HG03442 (cell line): ENCODE measurements at regions not wholly inside any gene's neighbourhood (a gene's known extent, or its start where the extent isn't known, plus 50 kb on each side); places are given as distances from the start of the nearest gene placed in this dataset.
"Not testable (repeated sequence)": the region's sequence is repeated elsewhere in the genome, so short reads cannot be mapped to it uniquely, and the experiment has no call there.

Experiments used
- ATAC-seq: cut with Tn5 transposase; IDR thresholded peaks from one replicate; pipeline ENCODE4 v1.9.1; 2021; ENCODE audit warnings: mild to moderate bottlenecking, moderate library complexity; ENCODE audit not compliant: unreplicated experiment

DNA sequence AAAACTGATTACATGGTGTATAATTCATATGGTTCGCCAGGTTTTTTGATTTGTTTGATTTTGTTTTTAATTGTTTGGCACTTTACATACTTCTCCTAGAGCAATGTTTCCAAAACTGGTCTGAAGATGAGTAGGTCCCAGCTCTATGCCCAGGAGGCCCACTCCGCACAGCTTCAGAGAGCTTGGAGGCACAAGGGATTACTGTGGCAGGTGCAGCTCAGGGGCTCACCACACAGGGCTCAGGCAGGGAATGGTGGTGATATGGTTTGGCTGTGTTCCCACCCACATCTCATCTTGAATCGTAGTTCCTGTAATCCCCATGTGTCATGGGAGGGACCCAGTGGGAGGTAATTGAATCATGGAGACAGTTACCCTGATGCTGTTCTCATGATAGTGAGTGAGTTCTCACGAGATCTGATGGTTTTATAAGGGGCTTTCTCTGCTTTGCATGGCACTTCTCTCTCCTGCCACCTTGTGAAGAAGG lies 296.6 kb downstream of the MED10 start:
- no peak for ATAC-seq

- no peak for ATAC-seq
Measured at GRCh38 chr5:6080930-6081726, 297.2 kb downstream of the MED10 start.

- ATAC-seq = no peak
Measured at GRCh38 chr5:6080436-6080835, 297.9 kb downstream of the MED10 start.

- ATAC-seq = no peak
Measured at GRCh38 chr5:6078881-6079280, 299.5 kb downstream of the MED10 start.

DNA sequence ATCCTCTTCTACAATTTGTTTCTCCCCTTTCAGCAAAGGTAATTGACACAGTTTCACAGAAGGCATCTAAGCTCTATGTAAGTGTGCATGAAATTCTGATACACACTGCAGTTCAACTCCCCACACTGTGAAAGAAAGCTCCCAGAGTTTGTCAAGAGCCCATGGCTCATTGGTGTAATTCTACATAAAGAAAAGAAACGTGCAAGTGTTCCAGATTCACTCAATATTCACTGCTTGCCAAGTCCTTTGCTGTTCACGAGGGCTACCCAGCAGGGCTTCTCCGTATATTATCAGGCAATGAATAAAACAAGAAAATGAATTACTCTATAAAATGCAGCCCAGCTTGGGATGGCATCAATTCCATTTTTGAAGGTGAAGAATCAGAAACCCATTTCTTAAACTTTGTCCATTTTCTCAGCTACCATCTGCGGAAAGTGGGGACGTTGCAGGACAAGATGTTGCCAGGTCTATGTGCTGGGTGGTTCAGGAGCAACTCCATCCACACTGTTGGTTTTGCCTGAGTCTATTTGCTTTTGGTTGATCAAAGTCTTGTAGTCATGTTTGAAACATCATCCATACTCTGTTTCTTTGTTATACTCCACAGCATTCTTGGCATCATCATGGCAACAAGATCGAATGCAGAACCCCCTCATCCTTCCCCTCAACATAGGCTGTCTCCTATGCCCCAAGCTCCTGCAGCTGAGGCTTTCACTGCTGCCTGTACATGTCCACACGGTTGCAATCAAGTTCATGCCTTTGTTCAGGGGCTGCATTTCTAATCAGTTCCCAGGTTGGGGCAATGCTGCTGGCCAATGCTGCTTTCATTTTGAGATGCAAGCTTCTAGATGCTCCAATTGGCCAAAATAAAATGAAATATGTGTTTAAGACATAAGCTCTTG lies 301.8 kb downstream of the MED10 start:
- no peak for ATAC-seq

GRCh38 chr5:6072488-6072887 lies 305.9 kb downstream of the MED10 start:
- ATAC-seq = not testable (repeated sequence)

GRCh38 chr5:6069496-6070185 lies 308.7 kb downstream of the MED10 start:
- no peak for ATAC-seq

GRCh38 chr5:6066016-6066415 lies 312.3 kb downstream of the MED10 start:
- no peak for ATAC-seq

DNA sequence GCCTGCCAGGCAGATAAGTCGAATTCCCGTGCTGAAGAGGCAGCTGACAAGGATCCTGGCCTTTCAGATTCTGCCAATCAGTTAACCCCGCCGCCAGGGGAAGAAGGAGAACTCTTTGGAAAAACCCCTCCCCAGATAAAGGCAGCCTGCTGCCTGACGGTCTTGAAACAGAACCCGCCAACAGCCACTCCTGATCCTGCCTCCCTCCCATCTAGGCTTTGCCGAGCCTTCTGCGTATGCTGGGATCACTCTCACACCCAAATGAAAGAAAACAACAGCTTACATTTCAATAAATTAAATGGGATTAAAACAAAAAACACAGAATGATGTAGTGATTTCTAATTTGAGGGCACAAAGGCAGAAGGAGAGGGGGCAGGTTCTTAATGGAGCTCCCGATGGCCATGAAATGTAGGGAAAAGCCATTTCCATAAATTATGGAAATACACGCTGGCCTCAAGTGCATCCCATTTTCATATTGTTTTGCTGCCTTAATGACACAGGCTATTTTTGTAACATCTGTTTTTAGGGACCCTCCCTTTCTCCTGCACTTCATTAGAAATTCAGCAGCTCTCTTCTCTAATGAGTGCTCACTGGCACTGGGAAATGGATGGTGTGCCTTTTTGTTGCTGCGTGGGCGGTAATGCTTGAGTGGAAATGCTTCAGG lies 319.1 kb downstream of the MED10 start:
- ATAC-seq = no peak

DNA sequence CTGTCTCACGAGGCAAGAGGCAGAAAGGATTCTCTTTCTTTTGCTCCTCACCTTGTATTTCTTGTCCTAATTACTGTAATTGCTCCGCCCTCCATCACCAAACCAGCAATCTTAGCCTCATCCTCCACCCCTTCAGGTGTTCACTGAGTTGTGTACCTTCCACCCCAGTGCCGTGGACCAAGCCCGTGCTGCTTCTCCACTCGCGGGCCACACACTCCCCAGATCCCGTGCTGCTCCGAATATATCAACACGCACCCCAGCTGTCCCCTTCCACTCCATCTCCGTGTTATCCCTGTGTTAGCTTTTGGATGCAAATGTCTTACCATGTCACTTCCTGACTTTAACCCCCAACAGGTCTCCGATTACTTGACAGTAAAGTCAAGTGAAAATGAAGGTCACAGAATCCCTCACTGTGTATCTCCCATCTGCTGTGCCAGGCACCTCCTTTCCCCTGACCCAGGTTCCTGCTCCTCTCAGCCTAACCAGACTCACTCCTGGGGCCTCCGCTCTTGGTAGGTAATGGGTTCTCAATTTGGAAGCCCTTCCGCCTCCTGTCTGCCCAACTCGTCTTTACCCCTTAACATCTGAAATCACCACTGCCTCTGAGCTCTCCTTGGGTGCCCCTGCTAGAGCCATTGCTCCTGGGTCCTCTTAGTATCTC lies 320.2 kb downstream of the MED10 start:
- no peak for ATAC-seq

DNA sequence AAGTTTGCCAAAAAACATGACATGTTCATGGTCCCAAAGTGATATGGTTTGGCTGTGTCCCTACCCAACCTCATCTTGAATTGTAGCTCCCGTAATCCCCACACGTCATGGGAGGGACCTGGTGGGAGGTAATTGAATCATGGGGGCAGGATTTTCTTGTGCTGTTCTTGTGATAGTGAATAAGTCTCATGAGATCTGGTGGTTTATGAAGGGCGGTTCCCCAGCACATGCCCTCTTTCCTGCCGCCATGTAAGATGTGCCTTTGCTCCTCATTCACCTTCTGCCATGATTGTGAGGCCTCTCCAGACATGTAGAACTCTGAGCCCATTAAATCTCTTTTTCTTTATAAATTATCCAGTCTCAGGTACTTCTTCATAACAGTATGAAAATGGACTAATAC lies 322.1 kb downstream of the MED10 start:
- no peak for ATAC-seq

- ATAC-seq = no peak
Measured at GRCh38 chr5:6049662-6050061, 328.7 kb downstream of the MED10 start.

DNA sequence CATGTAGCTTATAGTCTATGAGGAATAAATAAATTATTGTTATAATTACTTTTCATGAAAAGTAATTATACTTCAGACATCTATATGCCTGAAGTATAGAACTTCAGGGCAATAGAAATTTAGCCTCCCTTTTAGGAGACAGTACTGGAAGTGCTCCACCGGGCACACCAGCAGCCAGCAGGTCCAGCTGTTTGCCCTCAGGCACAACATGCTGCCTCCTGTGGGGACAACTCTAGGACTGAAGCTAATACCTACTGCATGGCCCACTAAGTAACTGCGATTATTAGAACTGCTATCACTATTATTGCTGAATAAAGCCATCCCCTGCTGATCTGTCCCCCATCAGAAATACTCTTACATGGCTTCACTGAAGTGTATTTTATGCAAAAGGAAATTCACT lies 329.6 kb downstream of the MED10 start:
- ATAC-seq = no peak

DNA sequence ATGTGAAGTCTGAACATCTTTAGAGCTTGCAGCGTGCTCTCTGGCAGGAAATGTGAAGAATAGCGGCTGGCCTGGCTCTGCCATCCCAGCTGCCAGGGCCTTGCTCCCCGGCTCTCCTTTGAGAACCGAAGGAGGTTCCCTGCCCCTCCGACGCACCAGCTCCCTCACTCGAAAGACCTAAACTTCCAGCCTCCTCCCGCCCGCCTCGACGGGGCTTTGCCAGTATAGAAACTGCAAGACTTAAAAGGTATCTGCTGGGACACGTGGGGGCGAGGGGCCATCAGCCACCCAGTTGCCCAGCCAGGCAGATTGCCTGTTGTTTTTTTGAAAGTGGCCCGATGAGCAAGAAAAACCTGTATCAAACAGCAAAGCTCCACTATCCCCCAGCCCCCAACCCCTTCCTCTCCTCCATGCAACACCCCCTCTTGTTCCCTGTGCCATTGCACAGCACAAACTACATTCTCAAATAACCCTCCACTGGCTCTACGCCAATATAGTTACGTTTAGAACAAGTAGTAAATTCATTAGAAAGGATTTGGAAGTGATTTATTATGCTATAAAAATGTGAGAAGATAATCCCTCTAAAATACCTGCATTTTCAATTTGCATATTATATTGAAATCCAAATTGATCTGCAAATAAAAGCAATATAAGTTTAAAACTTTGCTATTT lies 331.9 kb downstream of the MED10 start:
- no peak for ATAC-seq

DNA sequence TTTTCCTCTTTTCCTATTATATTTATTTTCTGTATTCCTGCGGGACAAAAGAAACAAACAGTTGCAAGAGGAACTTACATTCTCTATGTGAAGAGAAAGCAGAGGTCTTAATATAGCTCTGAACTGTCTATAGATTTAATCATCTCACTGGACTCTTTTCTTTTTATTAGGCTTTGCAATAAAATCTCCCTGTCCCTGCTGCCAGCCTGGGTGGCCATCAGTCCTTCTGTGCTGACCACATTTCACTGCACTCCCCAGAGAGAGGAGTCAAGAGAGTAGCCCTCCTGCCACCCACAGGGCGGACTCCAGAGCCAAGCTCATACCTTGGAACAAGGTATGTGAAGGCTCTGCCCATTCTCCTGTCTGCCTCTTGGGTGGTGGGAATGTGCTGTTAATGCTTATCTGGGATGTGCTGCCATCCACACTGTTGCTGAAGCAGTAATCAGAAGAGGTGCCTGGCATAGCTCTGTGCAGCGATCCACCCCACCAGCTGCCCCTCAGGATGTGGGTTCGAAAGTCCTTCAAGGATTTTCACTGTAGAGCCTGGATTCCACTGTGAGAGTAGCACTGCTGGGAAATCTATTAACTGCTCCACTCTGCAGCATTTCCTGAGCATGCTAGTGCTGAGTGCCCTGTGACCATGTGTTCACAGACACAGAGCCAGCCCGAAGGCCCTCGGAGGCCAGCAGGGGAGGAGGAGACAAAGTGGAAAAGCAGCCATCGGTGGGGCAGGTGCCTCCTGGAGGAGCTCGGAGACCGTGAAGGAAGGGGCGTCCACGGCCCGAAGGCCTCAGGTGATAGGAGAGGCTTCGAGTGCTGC lies 334.6 kb downstream of the MED10 start:
- no peak for ATAC-seq

DNA sequence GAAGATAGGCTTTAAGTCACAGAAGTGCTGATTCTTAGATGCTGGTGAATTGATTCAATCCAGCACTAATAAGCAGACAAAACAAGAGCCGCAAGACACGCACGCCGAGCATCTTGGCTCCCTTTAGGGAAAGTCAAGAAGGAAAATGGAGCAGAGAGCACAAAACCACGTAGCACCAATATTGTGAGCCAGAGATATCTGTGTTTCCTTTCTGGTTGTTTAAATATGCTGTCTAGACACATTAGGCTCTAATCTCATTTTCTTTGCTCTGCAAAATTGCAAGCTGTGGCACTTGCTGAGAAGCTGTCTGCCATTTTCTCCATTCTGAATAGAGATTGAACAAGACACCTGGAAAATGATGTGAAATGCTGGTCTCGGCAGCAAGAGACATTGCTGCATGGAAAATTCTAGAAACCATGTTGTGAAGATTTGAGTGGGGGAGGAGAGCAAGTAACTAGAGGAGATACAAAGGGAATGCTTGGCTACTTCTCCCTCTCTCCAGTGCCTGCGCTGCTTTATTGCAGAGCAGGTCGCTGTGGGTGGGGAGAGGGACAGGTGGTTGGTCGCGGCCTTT lies 336.3 kb downstream of the MED10 start:
- no peak for ATAC-seq

DNA sequence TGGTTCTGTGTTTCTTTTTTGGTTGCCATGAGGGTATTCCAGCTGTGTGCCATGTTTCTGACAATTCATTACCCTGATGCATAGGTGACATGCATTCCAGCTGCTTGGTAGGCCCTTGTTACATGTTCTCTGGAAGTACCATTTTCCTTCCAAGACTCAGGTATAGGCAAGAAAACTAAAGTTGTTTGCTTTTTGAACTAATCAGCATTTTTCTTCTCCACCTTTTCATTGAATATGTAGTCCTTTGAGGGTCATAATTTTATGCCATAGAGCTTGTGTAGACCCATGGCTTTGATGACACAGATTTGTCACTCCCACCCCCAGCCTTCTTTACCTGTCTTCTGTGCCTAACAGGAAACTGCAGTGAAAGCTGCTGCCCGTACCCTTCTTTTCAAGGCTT lies 339.2 kb downstream of the MED10 start:
- ATAC-seq = no peak

GRCh38 chr5:6036006-6036405 lies 342.3 kb downstream of the MED10 start:
- no peak for ATAC-seq
